PC-9 (cell line): ENCODE measurements at regions not wholly inside any gene's neighbourhood (a gene's known extent, or its start where the extent isn't known, plus 50 kb on each side); places are given as distances from the start of the nearest gene placed in this dataset.

Experiments used
- CTCF ChIP-seq: fragments of 200-600 bp; sonication (generic); conservative IDR thresholded peaks from 2 replicates; pipeline ENCODE4 v1.6.1; 2017; ENCODE audit warnings: mixed run types, antibody characterized with exemption, mild to moderate bottlenecking, moderate library complexity
- EZH2 ChIP-seq: fragments of 200-600 bp; sonication (generic); IDR thresholded peaks from 2 replicates; pipeline ENCODE4 v1.8.0; 2017; ENCODE audit warnings: antibody characterized with exemption, low read depth

GRCh38 chr11:40010011-40010410, 1449.4 kb downstream of the LRRC4C start:
- TF ChIP-seq CTCF (no peak), EZH2 (no peak)
